Ishikawa (cell line): ENCODE measurements at regions not wholly inside any gene's neighbourhood (a gene's known extent, or its start where the extent isn't known, plus 50 kb on each side); places are given as distances from the start of the nearest gene placed in this dataset.

Source experiments
- CEBPB ChIP-seq: IDR thresholded peaks from 2 replicates; pipeline ENCODE4 v1.6.1; 2012
- CREB1 ChIP-seq: IDR thresholded peaks from 2 replicates; pipeline ENCODE4 v1.6.1; 2012; ENCODE audit warnings: low read depth
- EGR1 ChIP-seq: IDR thresholded peaks from 2 replicates; pipeline ENCODE4 v1.6.1; 2012
- EP300 ChIP-seq: IDR thresholded peaks from 2 replicates; pipeline ENCODE4 v1.6.1; 2012; ENCODE audit warnings: borderline replicate concordance
- FOXM1 ChIP-seq: IDR thresholded peaks from 2 replicates; pipeline ENCODE4 v1.6.1; 2012; ENCODE audit warnings: low read depth, borderline replicate concordance
- NFIC ChIP-seq: IDR thresholded peaks from 2 replicates; pipeline ENCODE4 v1.6.1; 2012
- RAD21 ChIP-seq: IDR thresholded peaks from 2 replicates; pipeline ENCODE4 v1.6.1; 2012; ENCODE audit warnings: low read depth
- TAF1 ChIP-seq: IDR thresholded peaks from 2 replicates; pipeline ENCODE4 v1.6.1; 2012; ENCODE audit warnings: low read depth, mild to moderate bottlenecking
- TCF12 ChIP-seq: IDR thresholded peaks from 2 replicates; pipeline ENCODE4 v1.6.1; 2012; ENCODE audit warnings: low read depth
- TEAD4 ChIP-seq: IDR thresholded peaks from 2 replicates; pipeline ENCODE4 v1.6.1; 2012
- YY1 ChIP-seq: IDR thresholded peaks from 2 replicates; pipeline ENCODE4 v1.6.1; 2012; ENCODE audit warnings: low read depth
- ZBTB7A ChIP-seq: IDR thresholded peaks from 2 replicates; pipeline ENCODE4 v1.6.1; 2012; ENCODE audit warnings: low read depth
- TF ChIP-seq, protein P1 (sequence below): IDR thresholded peaks from 2 replicates; pipeline ENCODE4 v1.6.1; 2012
- TF ChIP-seq, protein P2 (sequence below): IDR thresholded peaks from 2 replicates; pipeline ENCODE4 v1.6.1; 2012
- TF ChIP-seq, protein P3 (sequence below): IDR thresholded peaks from 2 replicates; pipeline ENCODE4 v1.6.1; 2012; ENCODE audit warnings: low read depth, mild to moderate bottlenecking

DNA sequence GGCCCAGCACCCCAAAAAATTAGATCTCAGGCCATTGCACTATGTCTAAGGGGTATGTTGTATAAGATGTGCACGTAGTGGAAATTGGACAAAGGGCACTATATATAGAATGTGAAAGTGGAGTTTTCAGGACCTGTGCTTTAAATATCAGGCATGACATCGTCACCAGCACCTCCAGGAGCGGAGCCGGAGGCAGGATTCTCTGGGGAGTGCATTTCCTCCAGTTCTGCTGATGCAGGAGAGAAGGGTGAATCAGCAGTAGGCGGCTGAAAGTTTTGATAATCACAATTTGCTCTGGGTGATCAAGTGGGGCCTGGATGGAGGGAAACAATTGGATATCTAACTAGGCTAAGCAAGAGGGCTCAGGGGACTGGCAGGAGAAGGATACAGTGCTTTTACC lies 69.1 kb upstream of the NTM start:
- TF ChIP-seq TAF1 (no peak), CREB1 (no peak), RAD21 (no peak), EGR1 (no peak), YY1 (no peak), TCF12 (no peak)
- TF ChIP-seq, protein P1, sequence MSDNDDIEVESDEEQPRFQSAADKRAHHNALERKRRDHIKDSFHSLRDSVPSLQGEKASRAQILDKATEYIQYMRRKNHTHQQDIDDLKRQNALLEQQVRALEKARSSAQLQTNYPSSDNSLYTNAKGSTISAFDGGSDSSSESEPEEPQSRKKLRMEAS, result no peak
- TF ChIP-seq, protein P2, sequence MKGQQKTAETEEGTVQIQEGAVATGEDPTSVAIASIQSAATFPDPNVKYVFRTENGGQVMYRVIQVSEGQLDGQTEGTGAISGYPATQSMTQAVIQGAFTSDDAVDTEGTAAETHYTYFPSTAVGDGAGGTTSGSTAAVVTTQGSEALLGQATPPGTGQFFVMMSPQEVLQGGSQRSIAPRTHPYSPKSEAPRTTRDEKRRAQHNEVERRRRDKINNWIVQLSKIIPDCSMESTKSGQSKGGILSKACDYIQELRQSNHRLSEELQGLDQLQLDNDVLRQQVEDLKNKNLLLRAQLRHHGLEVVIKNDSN, result no peak

DNA sequence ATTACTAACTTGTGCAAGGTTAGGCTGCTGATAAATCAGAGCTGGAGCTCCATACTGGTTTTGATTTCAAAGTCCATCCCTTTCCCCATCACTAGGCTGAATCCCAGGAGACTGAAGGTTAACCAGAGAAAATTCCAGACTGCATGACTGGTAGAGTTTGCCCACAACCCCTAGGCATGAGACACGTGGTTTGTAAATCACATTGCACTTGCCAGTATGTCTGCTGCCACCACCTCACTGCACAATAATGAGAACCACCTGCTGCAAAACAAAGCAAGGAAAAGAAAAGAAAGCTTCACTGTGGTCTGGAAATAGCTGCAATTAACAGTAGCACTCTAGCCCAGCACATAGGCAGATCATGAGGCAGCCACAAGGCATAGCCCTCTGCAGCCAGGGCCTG lies 67.6 kb upstream of the NTM start:
- TF ChIP-seq YY1 (no peak), CEBPB (no peak), EGR1 (no peak), CREB1 (no peak), FOXM1 (no peak), EP300 (no peak), RAD21 (no peak), TEAD4 (no peak), TAF1 (no peak), ZBTB7A (no peak), NFIC (no peak)
- TF ChIP-seq, protein P1, result no peak
- TF ChIP-seq, protein P2, result no peak

DNA sequence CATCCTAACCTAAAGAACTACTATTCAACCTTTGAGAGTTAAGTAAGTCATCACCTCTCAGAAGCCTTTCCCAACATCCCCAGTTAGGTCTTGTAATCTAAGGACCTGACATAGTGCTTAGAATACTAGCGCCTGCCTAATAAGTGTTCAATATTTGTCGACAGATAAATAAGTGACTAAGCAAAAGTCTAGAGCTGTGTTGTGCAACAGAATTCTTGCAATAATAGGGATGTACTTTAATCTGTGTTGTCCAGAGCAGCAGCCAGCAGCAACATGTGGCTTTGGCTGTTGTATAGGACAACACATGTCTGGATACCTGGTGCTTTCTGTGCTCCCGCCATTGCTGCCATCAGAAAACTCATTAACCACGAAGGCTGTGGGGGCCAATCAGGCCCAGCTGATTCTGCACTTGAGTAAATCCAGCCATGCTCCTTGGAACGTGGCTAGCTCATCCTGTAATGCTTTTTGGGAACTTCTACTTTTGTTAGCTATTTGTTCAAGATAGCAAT lies 66.8 kb upstream of the NTM start:
- TF ChIP-seq EP300, result no peak
- TF ChIP-seq YY1, result no peak
- TF ChIP-seq TEAD4, result no peak
- TF ChIP-seq FOXM1, result no peak
- TF ChIP-seq TCF12, result no peak
- no peak for TF ChIP-seq CEBPB
- TF ChIP-seq, protein P2, result no peak
- TF ChIP-seq, protein P1, result no peak
- no peak for TF ChIP-seq CREB1
- TF ChIP-seq NFIC, result no peak
- TF ChIP-seq ZBTB7A, result no peak
- no peak for TF ChIP-seq TAF1
- no peak for TF ChIP-seq EGR1
- no peak for TF ChIP-seq RAD21
- TF ChIP-seq, protein P3, sequence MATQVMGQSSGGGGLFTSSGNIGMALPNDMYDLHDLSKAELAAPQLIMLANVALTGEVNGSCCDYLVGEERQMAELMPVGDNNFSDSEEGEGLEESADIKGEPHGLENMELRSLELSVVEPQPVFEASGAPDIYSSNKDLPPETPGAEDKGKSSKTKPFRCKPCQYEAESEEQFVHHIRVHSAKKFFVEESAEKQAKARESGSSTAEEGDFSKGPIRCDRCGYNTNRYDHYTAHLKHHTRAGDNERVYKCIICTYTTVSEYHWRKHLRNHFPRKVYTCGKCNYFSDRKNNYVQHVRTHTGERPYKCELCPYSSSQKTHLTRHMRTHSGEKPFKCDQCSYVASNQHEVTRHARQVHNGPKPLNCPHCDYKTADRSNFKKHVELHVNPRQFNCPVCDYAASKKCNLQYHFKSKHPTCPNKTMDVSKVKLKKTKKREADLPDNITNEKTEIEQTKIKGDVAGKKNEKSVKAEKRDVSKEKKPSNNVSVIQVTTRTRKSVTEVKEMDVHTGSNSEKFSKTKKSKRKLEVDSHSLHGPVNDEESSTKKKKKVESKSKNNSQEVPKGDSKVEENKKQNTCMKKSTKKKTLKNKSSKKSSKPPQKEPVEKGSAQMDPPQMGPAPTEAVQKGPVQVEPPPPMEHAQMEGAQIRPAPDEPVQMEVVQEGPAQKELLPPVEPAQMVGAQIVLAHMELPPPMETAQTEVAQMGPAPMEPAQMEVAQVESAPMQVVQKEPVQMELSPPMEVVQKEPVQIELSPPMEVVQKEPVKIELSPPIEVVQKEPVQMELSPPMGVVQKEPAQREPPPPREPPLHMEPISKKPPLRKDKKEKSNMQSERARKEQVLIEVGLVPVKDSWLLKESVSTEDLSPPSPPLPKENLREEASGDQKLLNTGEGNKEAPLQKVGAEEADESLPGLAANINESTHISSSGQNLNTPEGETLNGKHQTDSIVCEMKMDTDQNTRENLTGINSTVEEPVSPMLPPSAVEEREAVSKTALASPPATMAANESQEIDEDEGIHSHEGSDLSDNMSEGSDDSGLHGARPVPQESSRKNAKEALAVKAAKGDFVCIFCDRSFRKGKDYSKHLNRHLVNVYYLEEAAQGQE, result no peak

DNA sequence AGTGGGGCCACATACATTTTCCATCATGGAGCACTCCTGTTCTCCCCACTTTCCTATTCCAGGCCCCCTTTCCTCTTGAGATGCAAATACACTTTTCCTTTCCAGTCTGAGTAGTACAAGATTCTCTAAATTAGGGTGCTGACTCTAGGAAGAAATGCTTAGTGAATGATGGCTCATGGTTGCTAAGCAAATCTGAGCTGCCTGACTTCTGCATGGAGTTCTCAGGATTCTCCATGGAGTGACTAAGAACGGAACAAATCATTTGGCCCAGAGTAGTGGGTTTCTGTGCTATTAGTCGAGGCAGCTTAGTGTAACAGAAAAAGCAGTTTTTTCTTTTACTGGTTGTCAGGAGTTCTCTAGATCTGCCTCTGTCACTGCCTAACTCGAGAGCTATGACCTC lies 65.4 kb upstream of the NTM start:
- TF ChIP-seq FOXM1 (no peak), TEAD4 (no peak), CREB1 (no peak), TCF12 (no peak), EP300 (no peak), EGR1 (no peak), CEBPB (no peak), RAD21 (no peak), ZBTB7A (no peak), YY1 (no peak), TAF1 (no peak), NFIC (no peak)
- TF ChIP-seq, protein P3, result no peak
- TF ChIP-seq, protein P2, result no peak
- TF ChIP-seq, protein P1, result no peak
